ENCODE measurements at regions not wholly inside any gene's neighbourhood (a gene's known extent, or its start where the extent isn't known, plus 50 kb on each side); places are given as distances from the start of the nearest gene placed in this dataset.

DNA sequence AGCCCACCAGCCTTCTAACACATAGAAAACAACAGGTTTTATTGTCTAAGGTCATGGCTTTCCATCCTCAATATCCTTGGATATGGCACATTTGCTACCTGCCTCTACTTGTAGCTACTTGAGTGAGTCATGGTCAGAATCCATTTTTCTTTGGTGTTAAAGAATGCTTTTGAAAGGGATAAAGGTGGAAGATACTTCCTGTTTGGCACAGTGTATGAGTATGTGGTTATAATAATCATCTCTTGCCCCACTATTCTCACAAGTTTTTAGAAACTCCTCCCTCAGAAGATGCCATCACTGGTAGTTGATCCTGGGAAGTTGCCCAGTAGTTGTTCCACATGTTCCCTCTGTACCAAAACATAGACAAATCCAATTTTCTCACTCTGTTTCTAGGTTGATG, 508.6 kb upstream of the IL12A start:
- no peak for TF ChIP-seq EZH2 (IDR thresholded peaks at IDR 0.05)
- TF ChIP-seq POLR2AphosphoS5 (IDR thresholded peaks at IDR 0.05; ENCODE audit: borderline replicate concordance, low read depth, low read length) = no peak

All from SK-N-MC (cell line).